HG02610 (cell line): ENCODE measurements at regions not wholly inside any gene's neighbourhood (a gene's known extent, or its start where the extent isn't known, plus 50 kb on each side); places are given as distances from the start of the nearest gene placed in this dataset.
"Not testable (repeated sequence)": the region's sequence is repeated elsewhere in the genome, so short reads cannot be mapped to it uniquely, and the experiment has no call there.

Experiments
- ATAC-seq: cut with Tn5 transposase; IDR thresholded peaks from one replicate; pipeline ENCODE4 v1.9.1; 2021; ENCODE audit warnings: mild to moderate bottlenecking, moderate library complexity; ENCODE audit not compliant: unreplicated experiment

DNA sequence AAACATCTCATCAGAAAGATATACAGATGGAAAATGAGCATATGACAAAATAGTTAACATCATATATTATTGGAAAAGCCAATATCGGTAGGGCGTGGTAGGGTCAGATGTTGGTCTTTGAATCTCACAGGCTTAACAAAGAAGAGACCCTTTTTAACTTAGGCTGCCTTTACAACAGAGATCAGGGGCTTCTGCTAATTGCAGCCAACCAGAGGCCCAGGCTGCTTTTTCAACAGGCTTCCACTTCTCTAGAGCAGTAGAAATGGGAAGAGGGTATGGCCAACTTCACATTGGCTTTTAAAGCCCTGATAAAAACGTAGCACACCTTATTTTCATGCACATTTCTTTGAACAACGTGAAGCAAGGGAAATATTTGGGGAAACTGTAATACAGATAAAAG, 764.3 kb upstream of the CTNND2 start:
- ATAC-seq = no peak

DNA sequence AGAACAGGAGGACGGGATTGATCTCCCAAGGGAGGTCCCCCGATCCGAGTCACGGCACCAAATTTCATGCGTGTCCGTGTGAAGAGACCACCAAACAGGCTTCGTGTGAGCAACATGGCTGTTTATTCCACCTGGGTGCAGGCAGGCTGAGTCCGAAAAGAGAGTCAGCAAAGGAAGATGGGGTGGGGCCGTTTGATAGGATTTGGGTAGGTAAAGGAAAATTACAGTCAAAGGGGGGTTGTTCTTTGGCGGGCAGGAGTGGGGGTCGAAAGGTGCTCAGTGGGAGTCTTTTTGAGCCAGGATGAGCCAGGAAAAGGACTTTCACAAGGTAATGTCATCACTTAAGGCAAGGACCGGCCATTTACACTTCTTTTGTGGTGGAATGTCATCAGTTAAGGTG, 763.6 kb upstream of the CTNND2 start:
- ATAC-seq = not testable (repeated sequence)

GRCh38 chr5:12665772-12666171, 761.5 kb upstream of the CTNND2 start:
- not testable (repeated sequence) for ATAC-seq

DNA sequence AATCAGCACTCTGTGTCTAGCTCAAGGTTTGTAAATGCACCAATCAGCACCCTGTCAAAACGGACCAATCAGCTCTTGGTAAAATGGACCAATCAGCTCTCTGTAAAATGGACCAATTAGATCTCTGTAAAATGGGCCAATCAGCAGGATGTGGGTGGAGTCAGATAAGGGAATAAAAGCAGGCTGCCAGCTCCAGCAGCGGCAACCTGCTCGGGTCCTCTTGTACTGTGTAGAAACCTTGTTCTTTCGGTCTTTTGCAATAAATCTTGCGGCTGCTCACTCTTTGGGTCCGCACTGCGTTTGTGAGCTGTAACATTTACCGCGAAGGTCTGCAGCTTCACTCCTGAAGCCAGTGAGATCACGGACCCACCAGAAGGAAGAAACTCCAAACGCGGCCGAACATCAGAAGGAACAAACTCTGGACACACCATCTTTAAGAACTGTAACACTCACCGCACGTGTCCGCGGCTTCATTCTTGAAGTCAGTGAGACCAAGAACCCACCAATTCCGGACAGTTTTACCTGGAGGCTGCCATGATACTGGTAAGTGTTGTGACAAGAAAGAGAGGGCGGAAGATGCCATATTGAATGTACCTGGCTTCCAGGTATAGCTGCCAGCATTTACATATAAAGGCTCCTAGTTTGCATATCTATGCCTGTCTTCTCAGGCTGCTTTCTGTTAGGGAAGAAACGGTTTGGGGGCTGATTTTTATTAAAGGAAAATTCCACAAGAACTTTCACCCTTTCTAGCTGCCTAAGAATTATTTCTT, 758.5 kb upstream of the CTNND2 start:
- no peak for ATAC-seq

DNA sequence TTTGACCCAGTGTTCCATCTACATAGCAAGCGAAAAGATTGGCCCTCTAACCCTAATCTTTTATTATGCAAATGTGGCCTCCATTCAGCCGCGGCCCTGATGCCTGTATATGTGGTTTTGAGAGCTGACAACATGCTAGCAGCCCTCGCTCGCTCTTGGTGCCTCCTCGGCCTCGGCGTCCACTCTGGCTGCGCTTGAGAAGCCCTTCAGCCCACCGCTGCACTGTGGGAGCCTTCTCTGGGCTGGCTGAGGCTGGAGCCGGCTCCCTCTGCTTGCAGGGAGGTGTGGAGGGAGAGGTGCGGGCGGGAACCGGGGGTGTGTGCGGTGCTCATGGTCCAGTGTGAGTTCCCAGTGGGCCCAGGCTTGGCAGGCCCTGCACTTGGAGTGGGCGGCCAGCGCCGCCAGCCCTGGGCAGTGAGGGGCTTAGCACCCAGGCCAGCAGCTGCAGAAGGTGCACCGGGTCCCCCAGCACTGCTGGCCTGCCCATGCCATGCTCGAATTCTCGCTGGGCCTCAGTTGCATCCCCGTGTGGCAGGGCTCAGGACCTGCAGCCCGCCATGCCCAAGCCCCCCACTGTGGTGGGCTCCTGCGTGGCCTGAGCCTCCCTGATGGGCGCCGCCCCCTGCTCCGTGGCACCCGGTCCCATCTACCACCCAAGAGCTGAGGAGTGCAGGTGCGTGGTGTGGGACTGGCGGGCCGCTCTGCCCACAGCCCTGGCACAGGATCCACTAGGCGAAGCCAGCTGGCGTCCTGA, 757.5 kb upstream of the CTNND2 start:
- no peak for ATAC-seq

- not testable (repeated sequence) for ATAC-seq
Measured at GRCh38 chr5:12660279-12661107, 756.2 kb upstream of the CTNND2 start.

GRCh38 chr5:12659686-12660085, 755.4 kb upstream of the CTNND2 start:
- no peak for ATAC-seq

DNA sequence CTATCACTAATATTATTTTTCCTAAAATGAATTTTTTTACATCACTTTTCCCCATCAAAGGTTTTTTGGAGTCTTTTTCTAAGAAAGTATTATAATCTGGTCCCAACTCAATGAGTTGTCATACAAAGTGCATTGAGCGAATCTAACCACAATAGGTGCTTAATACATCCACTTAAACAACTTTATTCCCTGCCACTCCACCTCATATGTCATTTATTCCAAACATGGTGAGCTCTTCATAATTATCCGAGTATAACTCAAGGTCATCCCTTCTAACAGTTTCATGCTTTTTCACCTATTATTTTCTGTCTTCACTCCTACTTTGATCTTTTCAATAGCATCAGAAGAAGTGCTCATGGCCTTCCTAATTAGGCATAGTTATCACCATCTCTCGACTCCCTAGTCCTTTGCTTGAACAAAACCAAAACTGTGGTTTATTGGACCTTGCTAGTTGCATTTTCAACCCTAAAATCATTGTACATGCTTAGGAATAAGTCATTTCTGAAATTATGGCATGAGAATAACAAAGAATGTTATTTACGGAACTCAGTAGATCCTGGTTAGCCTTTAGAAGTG, 754.7 kb upstream of the CTNND2 start:
- no peak for ATAC-seq

- ATAC-seq = not testable (repeated sequence)
Measured at GRCh38 chr5:12657914-12658474, 753.7 kb upstream of the CTNND2 start.

GRCh38 chr5:12655675-12656074, 751.4 kb upstream of the CTNND2 start:
- no peak for ATAC-seq

- no peak for ATAC-seq
Measured at GRCh38 chr5:12652201-12652600, 748.0 kb upstream of the CTNND2 start.

- no peak for ATAC-seq
Measured at GRCh38 chr5:12648558-12648957, 744.3 kb upstream of the CTNND2 start.

- no peak for ATAC-seq
Measured at GRCh38 chr5:12647613-12648012, 743.4 kb upstream of the CTNND2 start.

DNA sequence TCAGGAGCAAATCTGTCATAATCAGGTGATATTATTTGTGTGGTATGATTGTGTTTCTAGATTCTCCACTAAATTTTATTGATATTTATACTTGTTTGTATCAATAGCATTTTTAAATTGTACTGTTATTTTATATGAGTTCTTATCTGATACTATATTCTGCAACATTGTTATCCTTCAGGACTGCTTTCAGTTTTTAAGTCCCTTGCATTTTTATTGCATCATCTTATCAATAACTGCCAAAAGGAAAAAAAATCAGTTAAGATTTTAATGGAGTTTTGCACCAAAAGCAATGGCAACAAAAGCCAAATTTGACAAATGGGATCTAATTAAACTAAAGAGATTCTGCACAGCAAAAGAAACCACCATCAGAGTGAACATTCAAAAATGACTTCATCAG, 741.3 kb upstream of the CTNND2 start:
- no peak for ATAC-seq

DNA sequence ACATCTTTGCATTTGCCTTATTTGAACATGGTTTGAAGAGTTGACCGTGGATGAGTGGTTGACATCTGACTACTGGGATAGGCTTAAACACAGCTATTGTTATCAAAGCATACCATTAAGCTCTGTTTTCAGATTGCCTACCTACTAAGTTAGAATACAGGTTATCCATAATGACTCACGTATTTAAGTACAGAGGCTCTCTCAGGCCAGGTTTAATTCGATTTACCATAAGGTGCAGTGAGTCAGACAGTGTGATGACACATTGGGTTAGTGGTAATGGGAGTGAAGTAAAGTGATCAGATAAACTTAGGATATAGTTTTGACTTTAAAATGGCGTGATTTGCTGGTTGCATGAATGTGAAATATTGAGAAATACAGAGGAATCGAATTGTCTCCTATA, 732.0 kb upstream of the CTNND2 start:
- ATAC-seq = no peak

- ATAC-seq = no peak
Measured at GRCh38 chr5:12626556-12626955, 722.3 kb upstream of the CTNND2 start.

GRCh38 chr5:12625667-12626263, 721.5 kb upstream of the CTNND2 start:
- no peak for ATAC-seq

DNA sequence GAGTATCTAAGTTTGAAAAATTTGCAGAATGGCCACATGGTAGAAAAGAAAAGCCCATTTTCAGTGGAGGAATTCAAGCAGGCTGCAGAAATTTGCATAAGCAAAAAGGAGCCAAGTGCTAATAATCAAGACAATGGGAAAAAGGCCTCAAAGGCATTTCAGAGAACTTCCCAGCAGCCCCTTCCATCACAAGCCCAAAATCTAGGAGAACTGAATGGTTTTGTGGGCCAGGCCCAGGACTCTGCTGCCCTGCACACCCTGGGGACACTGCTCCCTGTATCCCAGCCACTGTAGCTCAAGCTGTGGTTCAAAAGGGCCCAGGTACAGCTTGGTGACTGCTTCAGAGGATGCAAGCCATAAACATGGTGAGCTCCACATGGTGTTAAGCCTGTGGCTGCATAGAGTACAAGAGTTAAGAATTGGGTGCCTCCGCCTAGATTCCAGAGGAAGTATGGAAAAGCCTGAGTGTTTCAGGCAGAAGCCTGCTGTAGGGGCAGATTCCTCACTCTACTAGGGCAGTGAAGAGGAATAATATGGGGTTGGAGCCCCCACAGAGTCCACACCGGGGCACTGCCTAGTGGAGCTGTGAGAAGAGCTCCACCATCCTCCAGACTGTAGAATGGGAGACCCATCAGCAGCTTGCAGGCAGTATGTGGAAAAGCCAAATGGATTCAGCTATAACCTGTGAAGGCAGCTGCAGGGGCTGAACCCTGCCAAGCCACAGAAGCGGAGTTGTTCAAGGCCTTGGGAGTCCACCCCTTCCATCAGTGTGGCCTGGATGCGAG, 720.7 kb upstream of the CTNND2 start:
- ATAC-seq = no peak

- ATAC-seq = no peak
Measured at GRCh38 chr5:12623408-12623807, 719.2 kb upstream of the CTNND2 start.

GRCh38 chr5:12616093-12616492, 711.8 kb upstream of the CTNND2 start:
- no peak for ATAC-seq
